H1 (cell line): ENCODE measurements at regions not wholly inside any gene's neighbourhood (a gene's known extent, or its start where the extent isn't known, plus 50 kb on each side); places are given as distances from the start of the nearest gene placed in this dataset.

Experiments
- CTCF ChIA-PET: fragments of 300-600 bp; sonication (Branson Sonifier 250); formaldehyde crosslinking; loops from one replicate; lab custom pipeline; 2021; ENCODE audit not compliant: partially characterized antibody; lab: Charles Lee
- POLR2A ChIA-PET: fragments of 300-600 bp; sonication (Branson Sonifier 250); formaldehyde crosslinking; loops from one replicate; lab custom pipeline; 2021; ENCODE audit warnings: inconsistent platforms; ENCODE audit not compliant: partially characterized antibody; lab: Charles Lee
- DNase-seq, 2 experiments: peaks; one replicate each; pipeline versions ENCODE4 v3.0.0 to v3.0.0-alpha.2; 2010 to 2022; ENCODE audit warnings: low spot score in 2 of 2, low read depth in 1 of 2, mixed read lengths in 1 of 2
- FAIRE-seq: peaks from 2 replicates; lab custom pipeline; 2011; peaks lifted over from hg19 to GRCh38; lab: Jason Lieb, UNC
- H2AFZ ChIP-seq: 2 replicates; pipeline ENCODE4 v1.8.1; 2012; ENCODE audit warnings: low read length, inconsistent platforms
- H2AK5ac ChIP-seq: 2 replicates; pipeline ENCODE4 v1.6.1; 2013; ENCODE audit warnings: low read depth, low read length
- H2BK120ac ChIP-seq: replicated peaks from 2 replicates; pipeline ENCODE3; 2013; ENCODE audit warnings: low read depth, low read length, inconsistent platforms
- H2BK12ac ChIP-seq: 2 replicates; pipeline ENCODE4 v1.6.1; 2013; ENCODE audit warnings: low read depth, low read length
- H2BK15ac ChIP-seq: 2 replicates; pipeline ENCODE4 v1.6.1; 2013; ENCODE audit warnings: low read length
- H2BK20ac ChIP-seq: 2 replicates; pipeline ENCODE4 v1.6.1; 2013; ENCODE audit warnings: low read length
- H2BK5ac ChIP-seq: 2 replicates; pipeline ENCODE4 v1.6.1; 2013; ENCODE audit warnings: low read depth, low read length
- H3K14ac ChIP-seq: 2 replicates; pipeline ENCODE4 v1.6.1; 2013; ENCODE audit warnings: inconsistent platforms; ENCODE audit not compliant: insufficient read length
- H3K18ac ChIP-seq: 2 replicates; pipeline ENCODE4 v1.6.1; 2013; ENCODE audit warnings: low read length; ENCODE audit errors: extremely low read depth
- H3K23ac ChIP-seq: 2 replicates; pipeline ENCODE4 v1.6.1; 2013; ENCODE audit warnings: inconsistent platforms; ENCODE audit not compliant: insufficient read length
- H3K23me2 ChIP-seq: 2 replicates; pipeline ENCODE4 v1.6.1; 2013; ENCODE audit warnings: low read depth, low read length
- H3K27ac ChIP-seq: 2 replicates; pipeline ENCODE4 v1.6.1; 2011; ENCODE audit warnings: low read depth, low read length, inconsistent platforms
- H3K27me3 ChIP-seq, 4 experiments: replicated peaks in 1 of 4; 1 replicate in 1 of 4; 2 replicates in 3 of 4; pipeline versions ENCODE4 v1.6.1 to v1.8.1; 2011 to 2013; ENCODE audit warnings: low read length in 3 of 4, mild to moderate bottlenecking in 3 of 4, inconsistent platforms in 2 of 4, mixed read lengths in 2 of 4, moderate library complexity in 1 of 4; ENCODE audit not compliant: control insufficient read depth in 3 of 4, insufficient read depth in 3 of 4; ENCODE audit errors: extremely low read depth in 1 of 4
- H3K36me3 ChIP-seq, 4 experiments: 2 replicates each; pipeline versions ENCODE4 v1.6.1 to v1.8.1; 2011 to 2013; ENCODE audit warnings: mild to moderate bottlenecking in 4 of 4, low read length in 3 of 4, moderate library complexity in 2 of 4, control low read depth in 1 of 4, inconsistent platforms in 1 of 4; ENCODE audit not compliant: insufficient read depth in 4 of 4, control insufficient read depth in 2 of 4
- H3K4ac ChIP-seq: replicated peaks from 2 replicates; pipeline ENCODE3; 2013; ENCODE audit warnings: low read length, low read depth, mixed read lengths, inconsistent platforms; ENCODE audit not compliant: insufficient read length
- H3K4me1 ChIP-seq, 4 experiments: replicated peaks in 1 of 4; 1 replicate in 1 of 4; 2 replicates in 3 of 4; pipeline versions ENCODE4 v1.6.1 to v1.8.1; 2011 to 2013; ENCODE audit warnings: low read length in 3 of 4, inconsistent platforms in 2 of 4, mixed read lengths in 1 of 4; ENCODE audit not compliant: insufficient read depth in 4 of 4, control insufficient read depth in 3 of 4
- H3K4me2 ChIP-seq, 2 experiments: 2 replicates each; pipeline versions ENCODE4 v1.6.1 to v1.8.1; 2011 to 2013; ENCODE audit warnings: low read depth in 2 of 2, low read length in 2 of 2, control low read depth in 1 of 2, inconsistent platforms in 1 of 2, mild to moderate bottlenecking in 1 of 2; ENCODE audit not compliant: insufficient read depth in 1 of 2
- H3K4me3 ChIP-seq, 4 experiments: fragments of 200-600, 300-600 bp in 1 of 4; sonication (generic), shearing (Covaris generic), sonication (Bioruptor Twin) in 1 of 4; 2 replicates each; pipeline versions ENCODE4 v1.5.1 to v1.8.1; 2011 to 2016; ENCODE audit warnings: low read length in 4 of 4, low read depth in 3 of 4, control low read depth in 2 of 4, inconsistent platforms in 2 of 4, mild to moderate bottlenecking in 2 of 4, mixed read lengths in 1 of 4, moderate library complexity in 1 of 4; ENCODE audit not compliant: insufficient read depth in 2 of 4; ENCODE audit errors: extremely low read depth in 1 of 4
- H3K56ac ChIP-seq: replicated peaks from 2 replicates; pipeline ENCODE3; 2013; ENCODE audit warnings: low read depth, mild to moderate bottlenecking, mixed read lengths, low read length, inconsistent platforms; ENCODE audit not compliant: insufficient read length
- H3K79me1 ChIP-seq: 2 replicates; pipeline ENCODE4 v1.6.1; 2013; ENCODE audit warnings: low read depth, low read length, control low read depth
- H3K79me2 ChIP-seq, 2 experiments: 2 replicates each; pipeline versions ENCODE4 v1.6.1 to v1.8.1; 2012 to 2013; ENCODE audit warnings: low read length in 2 of 2, mild to moderate bottlenecking in 2 of 2, inconsistent platforms in 1 of 2; ENCODE audit not compliant: insufficient read depth in 2 of 2, control insufficient read depth in 1 of 2
- H3K9ac ChIP-seq, 4 experiments: replicated peaks in 1 of 4; 1 replicate in 1 of 4; 2 replicates in 3 of 4; pipeline versions ENCODE4 v1.6.1 to v1.8.1; 2011 to 2013; ENCODE audit warnings: low read depth in 3 of 4, low read length in 3 of 4, control low read depth in 2 of 4, mild to moderate bottlenecking in 2 of 4, moderate library complexity in 2 of 4, inconsistent platforms in 1 of 4; ENCODE audit errors: extremely low read depth in 1 of 4
- H3K9me3 ChIP-seq, 2 experiments: 2 replicates each; pipeline versions ENCODE4 v1.6.1 to v1.8.1; 2012 to 2013; ENCODE audit warnings: mild to moderate bottlenecking in 2 of 2, moderate library complexity in 2 of 2, control low read depth in 1 of 2, inconsistent platforms in 1 of 2, low read depth in 1 of 2, low read length in 1 of 2, mixed read lengths in 1 of 2; ENCODE audit not compliant: insufficient read depth in 2 of 2
- H4K20me1 ChIP-seq, 2 experiments: replicated peaks in 1 of 2; 2 replicates each; pipeline versions ENCODE3 to v1.8.1; 2011 to 2013; ENCODE audit warnings: inconsistent platforms in 2 of 2, low read length in 2 of 2, mild to moderate bottlenecking in 1 of 2; ENCODE audit not compliant: insufficient read depth in 2 of 2, control insufficient read depth in 1 of 2
- H4K5ac ChIP-seq: 2 replicates; pipeline ENCODE4 v1.6.1; 2013; ENCODE audit warnings: low read length, low read depth, mixed read lengths, inconsistent platforms; ENCODE audit not compliant: insufficient read length
- H4K8ac ChIP-seq: 2 replicates; pipeline ENCODE4 v1.8.0; 2013; ENCODE audit warnings: mild to moderate bottlenecking, moderate library complexity, low read length, inconsistent platforms; ENCODE audit not compliant: insufficient read depth; ENCODE audit errors: extremely low read depth
- H4K91ac ChIP-seq: replicated peaks from 2 replicates; pipeline ENCODE3; 2013; ENCODE audit warnings: low read length, mixed read lengths, inconsistent platforms; ENCODE audit not compliant: insufficient read length
- CEBPB ChIP-seq: IDR thresholded peaks from 2 replicates; pipeline ENCODE4 v1.6.1; 2012; ENCODE audit warnings: low read depth, low read length
- CHD2 ChIP-seq: IDR thresholded peaks from 2 replicates; pipeline ENCODE4 v1.6.1; 2012; ENCODE audit warnings: low read length, improper control_type of control experiment
- GTF2F1 ChIP-seq: IDR thresholded peaks from 2 replicates; pipeline ENCODE4 v1.6.1; 2012; ENCODE audit warnings: low read depth, low read length, improper control_type of control experiment, borderline replicate concordance
- KDM1A ChIP-seq: fragments of 200-600, 300-600 bp; sonication (generic); IDR thresholded peaks from 2 replicates; pipeline ENCODE4 v1.7.1; 2016; ENCODE audit warnings: mild to moderate bottlenecking, low read length, borderline replicate concordance
- POLR2AphosphoS5 ChIP-seq: IDR thresholded peaks from 2 replicates; pipeline ENCODE4 v1.6.1; 2011; ENCODE audit warnings: low read depth, low read length
- RBBP5 ChIP-seq: IDR thresholded peaks from 2 replicates; pipeline ENCODE4 v1.7.1; 2012; ENCODE audit warnings: low read depth, mild to moderate bottlenecking, inconsistent platforms, low read length, moderate library complexity, borderline replicate concordance
- RXRA ChIP-seq: IDR thresholded peaks from 2 replicates; pipeline ENCODE4 v1.6.1; 2011; ENCODE audit warnings: low read depth, mild to moderate bottlenecking, low read length, moderate library complexity; ENCODE audit not compliant: insufficient read depth
- SP1 ChIP-seq: IDR thresholded peaks from 2 replicates; pipeline ENCODE4 v1.6.1; 2011; ENCODE audit warnings: low read depth, low read length
- SP4 ChIP-seq: IDR thresholded peaks from 2 replicates; pipeline ENCODE4 v1.6.1; 2012; ENCODE audit warnings: low read length, inconsistent platforms
- TAF7 ChIP-seq: optimal IDR thresholded peaks from 2 replicates; pipeline ENCODE3; 2011; ENCODE audit warnings: low read depth, mild to moderate bottlenecking, inconsistent platforms, low read length, moderate library complexity, borderline replicate concordance
- WGBS, 2 experiments: shearing (Covaris generic) in 1 of 2; methylation state at CpG; one replicate each; pipeline versions ENCODE4 v1.1.6 to v1.1.7; 2013 to 2015; ENCODE audit warnings: low lambda C conversion rate in 2 of 2, mixed read lengths in 2 of 2, inconsistent platforms in 1 of 2, low coverage in 1 of 2, missing lambda C conversion rate in 1 of 2; ENCODE audit not compliant: insufficient replicate concordance in 2 of 2, insufficient coverage in 1 of 2, insufficient read length in 1 of 2; ENCODE audit errors: extremely low coverage in 1 of 2, missing lambda C conversion rate in 1 of 2; 5-methylcytosine and 5-hydroxymethylcytosine counted together
- TF ChIP-seq, protein P1 (sequence below): IDR thresholded peaks from 2 replicates; pipeline ENCODE4 v1.6.1; 2012; ENCODE audit warnings: inconsistent platforms

DNA sequence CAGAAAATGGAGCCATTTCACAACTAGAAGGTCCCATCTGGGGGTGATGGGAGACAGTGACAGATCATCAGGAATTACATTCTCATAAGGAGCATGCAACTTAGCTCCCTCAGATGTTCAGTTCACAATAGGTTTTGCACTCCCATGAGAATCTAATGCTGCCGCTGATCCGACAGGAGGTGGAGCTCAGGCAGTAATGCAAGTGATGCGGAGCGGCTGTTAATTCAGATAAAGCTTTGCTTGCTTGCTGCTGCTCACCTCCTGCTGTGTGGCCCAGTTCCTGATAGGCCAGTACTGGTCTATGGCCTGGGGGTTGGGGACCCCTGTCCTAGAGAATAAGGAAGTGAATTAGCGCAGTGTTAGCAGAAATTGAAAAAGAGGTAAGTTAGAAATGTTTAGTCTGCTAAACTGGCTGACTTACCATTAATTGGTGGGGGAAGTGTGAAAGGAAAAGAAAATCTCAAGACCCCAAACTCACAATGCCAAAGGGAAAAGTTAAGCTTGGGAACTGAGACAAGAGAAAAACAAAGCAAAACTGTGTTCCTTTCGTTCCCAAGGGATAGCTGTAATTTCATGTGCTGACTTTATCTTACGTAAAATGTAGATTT lies 76.4 kb downstream of the LYZL2 start:
- Histone ChIP-seq H3K4me2 (peak overlapping the region; percentile 40 to 55), H4K8ac (no peak overlapping the region), H2BK120ac (peak overlapping the region; percentile 41), H2AK5ac (no peak overlapping the region), H4K20me1 (no peaks in the 10 kb centered on the region), H3K27ac (peak overlapping the region; percentile 89), H3K23ac (no peak overlapping the region), H2BK5ac (peak overlapping the region; percentile 62; the same call in 1 of the 2 replicates), H2AFZ (0 out of 2 replicates have a peak overlapping the region, but pooled peaks have one; percentile 75), H4K91ac (peak overlapping the region; percentile 46), H3K23me2 (no peaks in the 10 kb centered on the region; the same call in 1 of the 2 replicates), H2BK20ac (no peak overlapping the region), H3K79me2 (no peaks in the 10 kb centered on the region), H3K9ac (peak overlapping the region in 3 of 4 experiments; percentile 39 to 58 (median 55); a peak in 5 of 7 replicates), H3K18ac (peak overlapping the region; percentile 19; the same call in 1 of the 2 replicates), H3K27me3 (no peaks in the 10 kb centered on the region), H3K14ac (no peak overlapping the region), H4K5ac (no peak overlapping the region), H3K4me1 (peaks cover 0 to 15% (median 5%) of the 10 kb centered on the region in 4 experiments; a peak in 6 of 7 replicates), H2BK12ac (0 out of 2 replicates have a peak overlapping the region, but pooled peaks have one; percentile 10), H3K79me1 (no peaks in the 10 kb centered on the region), H3K36me3 (no peaks in the 10 kb centered on the region), H2BK15ac (no peak overlapping the region), H3K56ac (peak overlapping the region; percentile 59), H3K4me3 (peak overlapping the region in 3 of 4 experiments; percentile 1 to 46 (median 16); a peak in 4 of 8 replicates), H3K9me3 (no peaks in the 10 kb centered on the region), H3K4ac (no peak overlapping the region)
- DNase-seq = peak in 1 of 2 experiments; percentile 71
- POLR2A ChIA-PET = interaction anchor here (0.6 to 3.5 kb wide), 8 partner anchors 11 to 161 kb away, joined by 3 to 16 read pairs (median 5); partner anchors contain the start of gene MAP3K8
- 11% methylated on average over 7 of the region's 7 CpGs; no CpG with 5 or more reads in 1 of the 2 experiments for WGBS, 2 experiments
- peak; percentile 13 for FAIRE-seq
- CTCF ChIA-PET = interaction anchor here (0.6 to 3.8 kb wide), 7 partner anchors 20 to 115 kb away, joined by 3 to 12 read pairs (median 4); no protein-coding TSS in a partner anchor
- TF ChIP-seq GTF2F1 (no peak), SP4 (no peak), CEBPB (no peak), SP1 (peak; percentile 67; the same call in 1 of the 2 replicates), TAF7 (no peak), CHD2 (no peak), RBBP5 (0 out of 2 replicates have a peak, but pooled peaks have one; percentile 55), RXRA (no peak), POLR2AphosphoS5 (0 out of 2 replicates have a peak, but pooled peaks have one; percentile 29), KDM1A (no peak)
- TF ChIP-seq, protein P1, sequence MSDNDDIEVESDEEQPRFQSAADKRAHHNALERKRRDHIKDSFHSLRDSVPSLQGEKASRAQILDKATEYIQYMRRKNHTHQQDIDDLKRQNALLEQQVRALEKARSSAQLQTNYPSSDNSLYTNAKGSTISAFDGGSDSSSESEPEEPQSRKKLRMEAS = peak; percentile 10; the same call in 1 of the 2 replicates
